H54 (cell line): ENCODE measurements at regions not wholly inside any gene's neighbourhood (a gene's known extent, or its start where the extent isn't known, plus 50 kb on each side); places are given as distances from the start of the nearest gene placed in this dataset.
A peak's percentile ranks its signal among the peaks of the same experiment; 100 is the strongest.

Source experiments
- DNase-seq: peaks from one replicate; pipeline ENCODE4 v3.0.0; 2011; ENCODE audit warnings: low spot score, mixed read lengths; ENCODE audit not compliant: insufficient read length
- FAIRE-seq: peaks from 3 replicates; lab custom pipeline; 2011; peaks lifted over from hg19 to GRCh38; lab: Jason Lieb, UNC
- POLR2A ChIP-seq: IDR thresholded peaks from 2 replicates; pipeline ENCODE4 v1.6.1; 2011; ENCODE audit warnings: low read depth, mild to moderate bottlenecking, low read length

GRCh38 chr2:226661789-226662545 lies 137.7 kb downstream of the IRS1 start:
- no peak for TF ChIP-seq POLR2A

GRCh38 chr2:226660526-226660925 lies 139.1 kb downstream of the IRS1 start:
- DNase-seq (no peak), FAIRE-seq (peak; percentile 84)
- no peak for TF ChIP-seq POLR2A

More at GRCh38 chr2:226661789-226662545, 137.7 kb downstream of the IRS1 start:
- DNase-seq (peak; percentile 58), FAIRE-seq (peak; percentile 97)

GRCh38 chr2:226660124-226660523 lies 139.5 kb downstream of the IRS1 start:
- no peak for FAIRE-seq
- no peak for TF ChIP-seq POLR2A
- no peak for DNase-seq

GRCh38 chr2:226659410-226659809 lies 140.2 kb downstream of the IRS1 start:
- TF ChIP-seq POLR2A = no peak
- no peak for FAIRE-seq
- no peak for DNase-seq

GRCh38 chr2:226658555-226658954 lies 141.1 kb downstream of the IRS1 start:
- FAIRE-seq (no peak), DNase-seq (no peak)
- TF ChIP-seq POLR2A = no peak

GRCh38 chr2:226657340-226658053 lies 142.1 kb downstream of the IRS1 start:
- TF ChIP-seq POLR2A = no peak
- DNase-seq (no peak), FAIRE-seq (no peak)

GRCh38 chr2:226656367-226656766 lies 143.3 kb downstream of the IRS1 start:
- no peak for TF ChIP-seq POLR2A
- FAIRE-seq (no peak), DNase-seq (no peak)

GRCh38 chr2:226655871-226656270 lies 143.7 kb downstream of the IRS1 start:
- no peak for DNase-seq
- FAIRE-seq = no peak
- TF ChIP-seq POLR2A = no peak

- DNase-seq (no peak), FAIRE-seq (no peak)
- TF ChIP-seq POLR2A = no peak
These were observed 146.4 kb downstream of the IRS1 start for GRCh38 chr2:226652983-226653765.

GRCh38 chr2:226652369-226652768 lies 147.3 kb downstream of the IRS1 start:
- no peak for DNase-seq
- TF ChIP-seq POLR2A = no peak
- FAIRE-seq = peak; percentile 95

- DNase-seq (peak; percentile 62), FAIRE-seq (peak; percentile 93)
- TF ChIP-seq POLR2A = no peak
These were observed 149.6 kb downstream of the IRS1 start for GRCh38 chr2:226649871-226650660.

- FAIRE-seq = no peak
- no peak for TF ChIP-seq POLR2A
- no peak for DNase-seq
These were observed 150.4 kb downstream of the IRS1 start for GRCh38 chr2:226649201-226649600.
